ENCODE measurements at regions not wholly inside any gene's neighbourhood (a gene's known extent, or its start where the extent isn't known, plus 50 kb on each side); places are given as distances from the start of the nearest gene placed in this dataset.
A peak's percentile ranks its signal among the peaks of the same experiment; 100 is the strongest.

DNA sequence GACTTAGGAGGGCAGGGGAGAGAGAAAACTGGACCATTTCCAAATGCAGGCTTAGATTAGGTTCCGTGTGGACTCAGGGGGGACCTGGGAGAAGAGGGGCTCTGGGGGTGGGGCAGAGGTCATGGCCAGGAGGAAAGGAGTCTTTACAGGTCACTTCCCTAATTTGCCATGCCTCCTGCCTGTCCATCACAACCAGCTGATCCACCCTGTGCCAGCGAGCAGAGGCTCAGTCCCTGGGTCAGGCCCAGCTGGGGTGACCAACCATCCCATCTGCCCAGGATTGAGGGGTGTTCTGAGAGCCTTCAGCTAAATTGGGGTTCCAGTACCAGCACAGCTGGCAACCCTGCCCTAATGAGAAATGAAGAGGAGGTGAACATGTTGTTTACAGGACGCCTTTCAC lies 84.6 kb upstream of the CACUL1 start:
- no peak for DNase-seq
- Histone ChIP-seq H3K4me3 (ENCODE audit: control insufficient read depth in 1 of 7, extremely low read depth in 1 of 7, insufficient read depth in 4 of 7, low read depth in 2 of 7, low read length in 6 of 7) (no peak overlapping the region), H3K9me3 (ENCODE audit: control extremely low read depth in 1 of 5, control insufficient read depth in 4 of 5, insufficient read depth in 2 of 5, low read depth in 1 of 5, low read length in 4 of 5) (peaks cover 0 to 2% (median 0%) of the 10 kb centered on the region in 5 experiments), H3K36me3 (ENCODE audit: control insufficient read depth in 4 of 4, insufficient read depth in 4 of 4, low read length in 3 of 4) (no peaks in the 10 kb centered on the region), H3K27me3 (replicated peaks in 2 of 5; ENCODE audit: control insufficient read depth in 4 of 5, insufficient read depth in 5 of 5, low read length in 4 of 5) (no peaks in the 10 kb centered on the region), H3K27ac (ENCODE audit: insufficient read depth in 1 of 2, low read depth in 1 of 2, low read length in 2 of 2, poor library complexity in 1 of 2, severe bottlenecking in 2 of 2) (no peak overlapping the region), H3K4me1 (ENCODE audit: control extremely low read depth in 1 of 4, control insufficient read depth in 4 of 4, insufficient read depth in 4 of 4, low read length in 3 of 4) (peaks cover 0 to 2% (median 0%) of the 10 kb centered on the region in 4 experiments)
- WGBS (ENCODE audit: insufficient coverage), result 92% methylated on average over 2 of the region's 3 CpGs
- ChIA-PET CTCF (no interaction called here), POLR2A (no interaction called here)

DNA sequence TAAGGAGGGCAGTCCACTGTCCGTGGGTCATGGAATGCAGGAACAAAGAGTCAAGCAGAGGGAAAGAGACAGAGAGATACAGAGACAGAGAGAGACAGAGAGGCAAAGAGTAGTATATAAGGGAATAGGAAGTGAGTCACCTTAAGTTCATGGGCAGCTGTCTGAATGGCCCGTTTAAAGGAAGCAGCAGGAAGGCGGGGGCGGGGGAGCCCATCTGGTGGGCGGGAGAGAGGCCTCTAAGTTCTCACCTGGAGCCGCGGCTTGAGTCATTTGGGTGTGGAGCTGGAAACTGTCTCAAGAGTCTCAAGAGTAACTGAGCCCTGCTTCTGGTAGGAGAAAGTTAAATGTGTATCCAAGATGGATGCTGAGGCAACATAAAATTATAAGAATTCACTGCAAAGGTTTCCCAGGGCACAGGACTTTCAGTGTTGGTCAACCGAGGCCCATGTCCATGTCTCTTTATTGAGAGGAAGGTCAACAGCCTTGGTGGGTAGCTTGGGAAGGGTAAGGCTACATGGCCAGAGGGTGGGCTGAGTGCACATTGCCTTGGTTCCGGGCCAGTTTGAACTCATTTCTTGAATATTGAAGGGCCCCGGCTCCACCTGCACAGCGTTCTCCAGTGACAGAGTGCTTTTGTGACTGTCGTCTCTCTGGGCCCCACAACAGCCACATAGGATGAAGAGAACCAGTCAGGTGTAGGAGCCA lies 85.5 kb upstream of the CACUL1 start:
- no peak overlapping the region for H3K27ac ChIP-seq (ENCODE audit: insufficient read depth in 1 of 2, low read depth in 1 of 2, low read length in 2 of 2, poor library complexity in 1 of 2, severe bottlenecking in 2 of 2)

GRCh38 chr10:118840776-118841468 lies 86.2 kb upstream of the CACUL1 start:
- no peak overlapping the region for H3K27ac ChIP-seq (ENCODE audit: insufficient read depth in 1 of 2, low read depth in 1 of 2, low read length in 2 of 2, poor library complexity in 1 of 2, severe bottlenecking in 2 of 2)
- POLR2A ChIA-PET, result no interaction called here
- no peak overlapping the region for H3K4me3 ChIP-seq (ENCODE audit: control insufficient read depth in 1 of 7, extremely low read depth in 1 of 7, insufficient read depth in 4 of 7, low read depth in 2 of 7, low read length in 6 of 7)
- H3K27me3 ChIP-seq (replicated peaks in 2 of 5; ENCODE audit: control insufficient read depth in 4 of 5, insufficient read depth in 5 of 5, low read length in 4 of 5), result peaks cover 0 to 1% (median 0%) of the 10 kb centered on the region in 5 experiments
- CTCF ChIA-PET, result interaction anchor here (1.2 to 1.7 kb wide), 2 partner anchors 9 to 12 kb away, joined by 4 read pairs; no protein-coding TSS in a partner anchor
- no peaks in the 10 kb centered on the region for H3K4me1 ChIP-seq (ENCODE audit: control extremely low read depth in 1 of 4, control insufficient read depth in 4 of 4, insufficient read depth in 4 of 4, low read length in 3 of 4)
- H3K9me3 ChIP-seq (ENCODE audit: control extremely low read depth in 1 of 5, control insufficient read depth in 4 of 5, insufficient read depth in 2 of 5, low read depth in 1 of 5, low read length in 4 of 5), result peaks cover 0 to 2% (median 0%) of the 10 kb centered on the region in 5 experiments
- H3K36me3 ChIP-seq (ENCODE audit: control insufficient read depth in 4 of 4, insufficient read depth in 4 of 4, low read length in 3 of 4), result no peaks in the 10 kb centered on the region
- 94% methylated on average over 9 of the region's 11 CpGs for WGBS (ENCODE audit: insufficient coverage)
- DNase-seq, result no peak

More for the DNA sequence above, 85.5 kb upstream of the CACUL1 start:
- peaks cover 0 to 2% (median 0%) of the 10 kb centered on the region in 5 experiments for H3K9me3 ChIP-seq (ENCODE audit: control extremely low read depth in 1 of 5, control insufficient read depth in 4 of 5, insufficient read depth in 2 of 5, low read depth in 1 of 5, low read length in 4 of 5)
- POLR2A ChIA-PET, result no interaction called here
- no peaks in the 10 kb centered on the region for H3K36me3 ChIP-seq (ENCODE audit: control insufficient read depth in 4 of 4, insufficient read depth in 4 of 4, low read length in 3 of 4)
- peak in 2 of 3 donors; percentile 16 to 29 for DNase-seq
- CTCF ChIA-PET, result interaction anchor here (1.7 kb wide), 1 partner anchor 12 kb away, joined by 4 read pairs; no protein-coding TSS in a partner anchor
- 93% methylated on average over 11 of the region's 12 CpGs for WGBS (ENCODE audit: insufficient coverage)
- no peaks in the 10 kb centered on the region for H3K27me3 ChIP-seq (replicated peaks in 2 of 5; ENCODE audit: control insufficient read depth in 4 of 5, insufficient read depth in 5 of 5, low read length in 4 of 5)
- H3K4me3 ChIP-seq (ENCODE audit: control insufficient read depth in 1 of 7, extremely low read depth in 1 of 7, insufficient read depth in 4 of 7, low read depth in 2 of 7, low read length in 6 of 7), result no peak overlapping the region
- H3K4me1 ChIP-seq (ENCODE audit: control extremely low read depth in 1 of 4, control insufficient read depth in 4 of 4, insufficient read depth in 4 of 4, low read length in 3 of 4), result peaks cover 0 to 2% (median 0%) of the 10 kb centered on the region in 4 experiments

- Histone ChIP-seq H3K36me3 (ENCODE audit: control insufficient read depth in 4 of 4, insufficient read depth in 4 of 4, low read length in 3 of 4) (no peaks in the 10 kb centered on the region), H3K4me1 (ENCODE audit: control extremely low read depth in 1 of 4, control insufficient read depth in 4 of 4, insufficient read depth in 4 of 4, low read length in 3 of 4) (no peaks in the 10 kb centered on the region), H3K27ac (ENCODE audit: insufficient read depth in 1 of 2, low read depth in 1 of 2, low read length in 2 of 2, poor library complexity in 1 of 2, severe bottlenecking in 2 of 2) (no peak overlapping the region), H3K9me3 (ENCODE audit: control extremely low read depth in 1 of 5, control insufficient read depth in 4 of 5, insufficient read depth in 2 of 5, low read depth in 1 of 5, low read length in 4 of 5) (peaks cover 0 to 1% (median 0%) of the 10 kb centered on the region in 5 experiments), H3K27me3 (replicated peaks in 2 of 5; ENCODE audit: control insufficient read depth in 4 of 5, insufficient read depth in 5 of 5, low read length in 4 of 5) (peaks cover 0 to 1% (median 0%) of the 10 kb centered on the region in 5 experiments), H3K4me3 (ENCODE audit: control insufficient read depth in 1 of 7, extremely low read depth in 1 of 7, insufficient read depth in 4 of 7, low read depth in 2 of 7, low read length in 6 of 7) (no peak overlapping the region)
- ChIA-PET POLR2A (no interaction called here), CTCF (interaction anchor here (1.1 to 1.2 kb wide), 2 partner anchors 8 to 12 kb away, joined by 3 to 4 read pairs; no protein-coding TSS in a partner anchor)
- 95% methylated on average over 15 of the region's 17 CpGs for WGBS (ENCODE audit: insufficient coverage)
- DNase-seq, result no peak
Observed at GRCh38 chr10:118841881-118842605, 87.3 kb upstream of the CACUL1 start.

DNA sequence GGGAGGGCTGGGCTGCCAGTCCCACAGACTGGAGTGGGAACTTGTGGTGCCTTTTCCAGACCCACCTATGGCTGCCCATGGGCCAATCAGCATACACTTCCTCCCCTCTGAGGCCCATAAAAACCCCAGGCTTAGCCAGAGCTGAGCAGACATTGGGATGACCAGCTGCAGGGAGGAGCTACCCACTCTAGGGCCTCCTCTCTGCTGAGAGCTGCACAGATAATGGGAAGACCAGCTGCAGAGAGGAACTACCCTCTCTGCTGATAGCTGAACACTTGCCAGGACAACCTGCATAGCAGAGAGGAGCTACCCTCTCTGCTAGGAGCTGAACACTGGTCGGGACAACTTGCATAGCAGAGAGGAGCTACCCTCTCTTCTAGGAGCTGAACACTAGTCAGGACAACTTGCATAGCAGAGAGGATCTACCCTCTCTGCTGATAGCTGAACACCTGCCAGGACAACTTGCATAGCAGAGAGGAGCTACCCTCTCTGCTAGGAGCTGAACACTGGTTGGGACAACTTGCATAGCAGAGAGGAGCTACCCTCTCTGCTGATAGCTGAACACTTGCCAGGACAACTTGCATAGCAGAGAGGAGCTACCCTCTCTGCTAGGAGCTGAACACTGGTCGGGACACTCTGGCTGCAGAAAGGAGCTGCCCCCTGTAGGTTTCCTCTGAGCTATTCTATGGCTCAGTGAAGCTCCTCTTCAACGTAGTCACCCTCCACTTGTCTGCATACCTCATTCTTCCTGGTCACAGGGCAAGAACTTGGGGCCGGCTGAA lies 88.3 kb upstream of the CACUL1 start:
- H3K27ac ChIP-seq (ENCODE audit: insufficient read depth in 1 of 2, low read depth in 1 of 2, low read length in 2 of 2, poor library complexity in 1 of 2, severe bottlenecking in 2 of 2), result no peak overlapping the region
- H3K27me3 ChIP-seq (replicated peaks in 2 of 5; ENCODE audit: control insufficient read depth in 4 of 5, insufficient read depth in 5 of 5, low read length in 4 of 5), result peaks cover 0 to 1% (median 0%) of the 10 kb centered on the region in 5 experiments
- H3K4me3 ChIP-seq (ENCODE audit: control insufficient read depth in 1 of 7, extremely low read depth in 1 of 7, insufficient read depth in 4 of 7, low read depth in 2 of 7, low read length in 6 of 7), result no peak overlapping the region
- no peaks in the 10 kb centered on the region for H3K9me3 ChIP-seq (ENCODE audit: control extremely low read depth in 1 of 5, control insufficient read depth in 4 of 5, insufficient read depth in 2 of 5, low read depth in 1 of 5, low read length in 4 of 5)
- ChIA-PET POLR2A (no interaction called here), CTCF (interaction anchor here (1.2 kb wide), 1 partner anchor 11 kb away, joined by 3 read pairs; no protein-coding TSS in a partner anchor)
- WGBS (ENCODE audit: insufficient coverage), result 100% methylated on average over 3 of the region's 4 CpGs
- no peaks in the 10 kb centered on the region for H3K4me1 ChIP-seq (ENCODE audit: control extremely low read depth in 1 of 4, control insufficient read depth in 4 of 4, insufficient read depth in 4 of 4, low read length in 3 of 4)
- DNase-seq, result no peak
- H3K36me3 ChIP-seq (ENCODE audit: control insufficient read depth in 4 of 4, insufficient read depth in 4 of 4, low read length in 3 of 4), result no peaks in the 10 kb centered on the region

DNA sequence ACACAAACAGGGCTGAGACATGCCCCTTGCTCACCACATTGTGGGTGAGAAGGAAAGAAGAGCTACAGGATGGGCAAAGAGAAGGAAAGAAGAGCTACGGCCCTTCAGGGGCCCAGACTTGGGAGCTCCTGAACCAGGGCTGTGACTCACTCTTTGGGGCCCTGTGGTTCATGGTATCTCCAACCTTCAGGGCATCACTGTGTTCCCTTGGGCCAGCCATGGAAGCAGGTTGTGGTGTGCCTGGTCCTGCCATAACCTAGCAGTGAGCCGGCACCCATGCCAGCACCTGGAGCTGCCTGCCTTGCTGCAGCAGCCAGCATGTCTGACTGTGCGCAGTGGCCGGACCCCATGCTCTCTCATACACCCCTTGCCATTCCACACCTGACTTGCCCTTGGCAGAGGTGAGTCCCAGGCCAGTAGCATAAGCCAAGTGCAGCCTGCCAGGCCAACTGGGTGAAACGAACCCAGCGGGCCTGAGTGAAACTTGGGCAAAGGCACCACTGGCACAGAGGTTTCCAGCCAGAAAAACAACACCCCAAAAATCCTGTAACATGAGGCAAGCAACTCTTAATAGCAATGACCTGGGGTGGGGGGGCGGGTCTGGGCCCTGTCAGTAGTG lies 89.0 kb upstream of the CACUL1 start:
- H3K36me3 ChIP-seq (ENCODE audit: control insufficient read depth in 4 of 4, insufficient read depth in 4 of 4, low read length in 3 of 4), result no peaks in the 10 kb centered on the region
- no peak overlapping the region for H3K27ac ChIP-seq (ENCODE audit: insufficient read depth in 1 of 2, low read depth in 1 of 2, low read length in 2 of 2, poor library complexity in 1 of 2, severe bottlenecking in 2 of 2)
- H3K27me3 ChIP-seq (replicated peaks in 2 of 5; ENCODE audit: control insufficient read depth in 4 of 5, insufficient read depth in 5 of 5, low read length in 4 of 5), result peaks cover 0 to 1% (median 0%) of the 10 kb centered on the region in 5 experiments
- no peaks in the 10 kb centered on the region for H3K9me3 ChIP-seq (ENCODE audit: control extremely low read depth in 1 of 5, control insufficient read depth in 4 of 5, insufficient read depth in 2 of 5, low read depth in 1 of 5, low read length in 4 of 5)
- POLR2A ChIA-PET, result no interaction called here
- H3K4me1 ChIP-seq (ENCODE audit: control extremely low read depth in 1 of 4, control insufficient read depth in 4 of 4, insufficient read depth in 4 of 4, low read length in 3 of 4), result no peaks in the 10 kb centered on the region
- WGBS (ENCODE audit: insufficient coverage), result 100% methylated on average over 5 of the region's 7 CpGs
- no peak for DNase-seq
- no peak overlapping the region for H3K4me3 ChIP-seq (ENCODE audit: control insufficient read depth in 1 of 7, extremely low read depth in 1 of 7, insufficient read depth in 4 of 7, low read depth in 2 of 7, low read length in 6 of 7)
- CTCF ChIA-PET, result interaction anchor here (1.2 kb wide), 1 partner anchor 11 kb away, joined by 3 read pairs; no protein-coding TSS in a partner anchor

Measured in common myeloid progenitor, CD34-positive (primary cell).